HepG2 (cell line): ENCODE measurements at regions not wholly inside any gene's neighbourhood (a gene's known extent, or its start where the extent isn't known, plus 50 kb on each side); places are given as distances from the start of the nearest gene placed in this dataset.

Experiments
- ATAC-seq: fragments of 200-7000 bp; cut with Tn5 transposase; 3 replicates; pipeline ENCODE4 v1.9.1; 2020; ENCODE audit warnings: mild to moderate bottlenecking, moderate library complexity
- BruUV-seq: library from RNA; stranded (reverse); fragments of 400-500 nt; replicated peaks from 2 replicates; lab custom pipeline; 2021; lab: Mats Ljungman, UMichigan
- CTCF ChIA-PET: fragments of 300-600 bp; formaldehyde crosslinking; extraction: SDS; loops from one replicate; lab custom pipeline; 2021; ENCODE audit warnings: low total read pairs, inconsistent platforms, low intra/inter-chr PET ratio; lab: Yijun Ruan, JAX
- POLR2A ChIA-PET: fragments of 350-600 bp; sonication (Branson Sonifier 250); formaldehyde crosslinking; loops from one replicate; lab custom pipeline; 2020; ENCODE audit warnings: antibody characterized with exemption, inconsistent platforms; lab: Yijun Ruan, JAX
- DNase-seq: peaks from one replicate; pipeline ENCODE4 v3.0.0-alpha.2; 2015; ENCODE audit warnings: low spot score
- FAIRE-seq: peaks from 3 replicates; lab custom pipeline; 2011; peaks lifted over from hg19 to GRCh38; lab: Jason Lieb, UNC
- H2AFZ ChIP-seq: one replicate; pipeline ENCODE4 v1.6.1; 2011; ENCODE audit warnings: low read length, inconsistent platforms
- H3K27ac ChIP-seq: fragments of 300-600 bp; 3 replicates; pipeline ENCODE4 v1.8.0; 2011; ENCODE audit warnings: mixed run types, mild to moderate bottlenecking, mixed read lengths, low read length, inconsistent platforms; ENCODE audit not compliant: insufficient read depth; ENCODE audit errors: extremely low read length
- H3K27me3 ChIP-seq, 2 experiments: fragments of 200-600 bp in 1 of 2; 2 replicates in 1 of 2; 3 replicates in 1 of 2; pipeline versions ENCODE4 v1.6.0 to v1.8.0; 2011; ENCODE audit warnings: low read length in 2 of 2, mild to moderate bottlenecking in 2 of 2, moderate library complexity in 2 of 2, inconsistent platforms in 1 of 2; ENCODE audit not compliant: insufficient read depth in 2 of 2, control insufficient read depth in 1 of 2
- H3K36me3 ChIP-seq, 2 experiments: fragments of 200-600 bp in 1 of 2; replicated peaks in 1 of 2; 2 replicates in 1 of 2; 3 replicates in 1 of 2; pipeline versions ENCODE4 v1.5.1 to v1.8.0; 2011; ENCODE audit warnings: low read length in 2 of 2, inconsistent platforms in 1 of 2; ENCODE audit not compliant: insufficient read depth in 2 of 2, control insufficient read depth in 1 of 2
- H3K4me1 ChIP-seq: 2 replicates; pipeline ENCODE4 v1.5.1; 2012; ENCODE audit warnings: low read length, inconsistent platforms; ENCODE audit not compliant: insufficient read depth
- H3K4me2 ChIP-seq: 2 replicates; pipeline ENCODE4 v1.6.0; 2011; ENCODE audit warnings: low read depth, low read length, inconsistent platforms
- H3K4me3 ChIP-seq, 3 experiments: fragments of 200-600 bp in 1 of 3; sonication (generic), shearing (Covaris generic) in 1 of 3; replicated peaks in 1 of 3; 2 replicates each; pipeline ENCODE4 v1.5.1; 2011 to 2016; ENCODE audit warnings: low read length in 3 of 3, inconsistent platforms in 2 of 3, low read depth in 2 of 3, mild to moderate bottlenecking in 2 of 3, control low read depth in 1 of 3, mixed read lengths in 1 of 3; ENCODE audit not compliant: insufficient read depth in 1 of 3
- H3K79me2 ChIP-seq: one replicate; pipeline ENCODE4 v1.6.1; 2011; ENCODE audit warnings: low read length, inconsistent platforms; ENCODE audit not compliant: insufficient read depth
- H3K9ac ChIP-seq: 2 replicates; pipeline ENCODE4 v1.6.0; 2011; ENCODE audit warnings: mild to moderate bottlenecking, low read depth, low read length, inconsistent platforms; ENCODE audit not compliant: insufficient read depth
- H3K9me3 ChIP-seq: 2 replicates; pipeline ENCODE4 v1.5.1; 2012; ENCODE audit warnings: mild to moderate bottlenecking, low read length
- H4K20me1 ChIP-seq: 2 replicates; pipeline ENCODE4 v1.6.0; 2011; ENCODE audit warnings: inconsistent platforms, mild to moderate bottlenecking, low read length, moderate library complexity; ENCODE audit not compliant: insufficient read depth
- ATF1 ChIP-seq: IDR thresholded peaks from 2 replicates; pipeline ENCODE4 v1.6.1; 2016; ENCODE audit warnings: mild to moderate bottlenecking, control low read depth
- CEBPG ChIP-seq: IDR thresholded peaks from 2 replicates; pipeline ENCODE4 v1.6.1; 2016
- MTF1 ChIP-seq: sonication (generic); formaldehyde crosslinking; IDR thresholded peaks from 2 replicates; pipeline ENCODE4 v1.5.0; 2020; ENCODE audit warnings: missing genetic modification reagents
- PHF5A ChIP-seq: IDR thresholded peaks from one replicate; pipeline ENCODE4 v1.6.1; 2018; ENCODE audit warnings: low read depth, missing genetic modification reagents; ENCODE audit not compliant: unreplicated experiment
- RBM39 ChIP-seq: fragments of 200-400 bp; formaldehyde crosslinking; IDR thresholded peaks from one replicate; pipeline ENCODE4 v1.6.1; 2018; ENCODE audit warnings: antibody characterized with exemption, mild to moderate bottlenecking, low read depth, low read length; ENCODE audit not compliant: poor library complexity, severe bottlenecking
- SIX4 ChIP-seq: sonication (generic); formaldehyde crosslinking; IDR thresholded peaks from 2 replicates; pipeline ENCODE4 v1.4.0; 2020; ENCODE audit warnings: missing genetic modification reagents
- SOX6 ChIP-seq, 2 experiments: fragments of 450-650 bp in 1 of 2; sonication (generic) in 1 of 2; formaldehyde crosslinking in 1 of 2; IDR thresholded peaks; 2 replicates each; pipeline versions ENCODE4 v1.4.0 to v1.6.1; 2017 to 2020; ENCODE audit warnings: antibody characterized with exemption in 1 of 2, mild to moderate bottlenecking in 1 of 2, missing genetic modification reagents in 1 of 2
- SRSF1 ChIP-seq: fragments of 200-400 bp; formaldehyde crosslinking; optimal IDR thresholded peaks from 2 replicates; pipeline ENCODE3; 2017; ENCODE audit warnings: mild to moderate bottlenecking, low read depth, low read length, moderate library complexity
- STAT5B ChIP-seq: sonication (generic); formaldehyde crosslinking; IDR thresholded peaks from 2 replicates; pipeline ENCODE4 v1.4.0; 2020; ENCODE audit warnings: missing genetic modification reagents
- YEATS2 ChIP-seq: sonication (generic); formaldehyde crosslinking; IDR thresholded peaks from 2 replicates; pipeline ENCODE4 v1.4.0; 2020; ENCODE audit warnings: missing genetic modification reagents, borderline replicate concordance
- WGBS: methylation state at CpG from one replicate; pipeline ENCODE4 v1.1.6; 2017; ENCODE audit warnings: low lambda C conversion rate; 5-methylcytosine and 5-hydroxymethylcytosine counted together
- in situ Hi-C: cut with HindIII; loops from 2 replicates; pipeline ENCODE4 v1.10.0; 2017; ENCODE audit warnings: low pct_unique_long_range_greater_than_20kb; ENCODE audit not compliant: extremely low pct_ligation_motif_present
- intact Hi-C: fragments of 100-400 bp; cut with micrococcal nuclease; formaldehyde crosslinking; loops from one replicate; pipeline ENCODE4 v1.10.0; 2022; ENCODE audit not compliant: unreplicated experiment
- TF ChIP-seq, protein P1 (sequence below): sonication (generic); formaldehyde crosslinking; IDR thresholded peaks from 2 replicates; pipeline ENCODE4 v1.5.1; 2020; ENCODE audit warnings: mild to moderate bottlenecking, missing genetic modification reagents, moderate library complexity

GRCh38 chr4:124525524-124525923 is 187.0 kb downstream of the ANKRD50 start:
- ATAC-seq (no peak), DNase-seq (no peak), FAIRE-seq (no peak)
- Histone ChIP-seq H3K27me3 (no peaks in the 10 kb centered on the region), H3K79me2 (no peaks in the 10 kb centered on the region), H3K4me2 (no peak overlapping the region), H3K9me3 (no peaks in the 10 kb centered on the region), H3K4me3 (no peak overlapping the region), H3K36me3 (no peaks in the 10 kb centered on the region), H4K20me1 (no peaks in the 10 kb centered on the region), H3K4me1 (peaks cover 55% of the 10 kb centered on the region), H3K27ac (no peak overlapping the region), H3K9ac (no peak overlapping the region), H2AFZ (no peak overlapping the region)
- 100% methylated on average over 2 of the region's 4 CpGs for WGBS
- ChIA-PET CTCF (no interaction called here), POLR2A (no interaction called here)
- intact Hi-C loops, result no loop called here
- no TSS peak for BruUV-seq
- in situ Hi-C loops, result no loop called here
- TF ChIP-seq YEATS2, result no peak
- TF ChIP-seq, protein P1, sequence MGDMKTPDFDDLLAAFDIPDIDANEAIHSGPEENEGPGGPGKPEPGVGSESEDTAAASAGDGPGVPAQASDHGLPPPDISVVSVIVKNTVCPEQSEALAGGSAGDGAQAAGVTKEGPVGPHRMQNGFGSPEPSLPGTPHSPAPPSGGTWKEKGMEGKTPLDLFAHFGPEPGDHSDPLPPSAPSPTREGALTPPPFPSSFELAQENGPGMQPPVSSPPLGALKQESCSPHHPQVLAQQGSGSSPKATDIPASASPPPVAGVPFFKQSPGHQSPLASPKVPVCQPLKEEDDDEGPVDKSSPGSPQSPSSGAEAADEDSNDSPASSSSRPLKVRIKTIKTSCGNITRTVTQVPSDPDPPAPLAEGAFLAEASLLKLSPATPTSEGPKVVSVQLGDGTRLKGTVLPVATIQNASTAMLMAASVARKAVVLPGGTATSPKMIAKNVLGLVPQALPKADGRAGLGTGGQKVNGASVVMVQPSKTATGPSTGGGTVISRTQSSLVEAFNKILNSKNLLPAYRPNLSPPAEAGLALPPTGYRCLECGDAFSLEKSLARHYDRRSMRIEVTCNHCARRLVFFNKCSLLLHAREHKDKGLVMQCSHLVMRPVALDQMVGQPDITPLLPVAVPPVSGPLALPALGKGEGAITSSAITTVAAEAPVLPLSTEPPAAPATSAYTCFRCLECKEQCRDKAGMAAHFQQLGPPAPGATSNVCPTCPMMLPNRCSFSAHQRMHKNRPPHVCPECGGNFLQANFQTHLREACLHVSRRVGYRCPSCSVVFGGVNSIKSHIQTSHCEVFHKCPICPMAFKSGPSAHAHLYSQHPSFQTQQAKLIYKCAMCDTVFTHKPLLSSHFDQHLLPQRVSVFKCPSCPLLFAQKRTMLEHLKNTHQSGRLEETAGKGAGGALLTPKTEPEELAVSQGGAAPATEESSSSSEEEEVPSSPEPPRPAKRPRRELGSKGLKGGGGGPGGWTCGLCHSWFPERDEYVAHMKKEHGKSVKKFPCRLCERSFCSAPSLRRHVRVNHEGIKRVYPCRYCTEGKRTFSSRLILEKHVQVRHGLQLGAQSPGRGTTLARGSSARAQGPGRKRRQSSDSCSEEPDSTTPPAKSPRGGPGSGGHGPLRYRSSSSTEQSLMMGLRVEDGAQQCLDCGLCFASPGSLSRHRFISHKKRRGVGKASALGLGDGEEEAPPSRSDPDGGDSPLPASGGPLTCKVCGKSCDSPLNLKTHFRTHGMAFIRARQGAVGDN (CRISPR knock-in tag), result 0 out of 2 replicates have a peak, but pooled peaks have one; percentile 16

DNA sequence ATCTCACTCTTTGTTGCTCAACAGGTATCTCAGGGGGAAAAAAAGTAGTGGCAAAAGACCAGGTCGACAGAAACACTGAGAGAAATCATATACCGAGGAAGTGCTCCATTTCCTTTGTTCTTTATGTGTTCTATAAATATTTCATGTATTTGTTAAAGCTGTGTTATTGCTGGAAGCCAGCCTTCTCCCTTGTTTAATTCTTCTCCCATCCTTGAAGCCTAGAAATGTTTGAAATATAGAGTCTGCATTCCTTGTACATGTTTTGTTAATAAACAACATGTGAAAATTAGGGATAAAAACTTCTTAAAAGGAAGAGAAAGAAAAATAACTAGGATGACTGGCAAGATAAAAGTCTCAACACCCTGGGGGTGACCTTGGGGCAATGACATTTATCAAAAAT is 186.2 kb downstream of the ANKRD50 start:
- DNase-seq, result no peak
- intact Hi-C loops (no loop called here), in situ Hi-C loops (no loop called here)
- Histone ChIP-seq H3K9ac (peak overlapping the region; percentile 30; the same call in 1 of the 2 replicates), H3K27ac (peak overlapping the region; percentile 61), H3K4me1 (peaks cover 63% of the 10 kb centered on the region), H4K20me1 (no peaks in the 10 kb centered on the region), H3K36me3 (no peaks in the 10 kb centered on the region), H2AFZ (no peak overlapping the region), H3K27me3 (no peaks in the 10 kb centered on the region), H3K79me2 (no peaks in the 10 kb centered on the region), H3K4me3 (no peak overlapping the region), H3K4me2 (no peak overlapping the region), H3K9me3 (no peaks in the 10 kb centered on the region)
- no peak for FAIRE-seq
- no peak for ATAC-seq
- no TSS peak for BruUV-seq
- 0 out of 2 replicates have a peak, but pooled peaks have one; percentile 5 for TF ChIP-seq CEBPG (CRISPR knock-in tag)
- no peak for TF ChIP-seq MTF1
- TF ChIP-seq PHF5A, result no peak
- no peak for TF ChIP-seq RBM39
- TF ChIP-seq SOX6 (IDR thresholded peaks at IDR 0.05), result no peak
- TF ChIP-seq SOX6 (CRISPR knock-in tag; IDR thresholded peaks at IDR 0.05), result no peak
- no peak for TF ChIP-seq SRSF1
- TF ChIP-seq ATF1 (CRISPR knock-in tag), result 0 out of 2 replicates have a peak, but pooled peaks have one; percentile 44
- no peak for TF ChIP-seq SIX4 (CRISPR knock-in tag)
- TF ChIP-seq STAT5B (CRISPR knock-in tag), result no peak
- ChIA-PET CTCF (no interaction called here), POLR2A (interaction anchor here (2.5 kb wide), 1 partner anchor 186 kb away, joined by 12 read pairs; the partner anchor contains the start of gene ANKRD50)
- WGBS, result 70% methylated on average over 2 of the region's 2 CpGs
